H1 (cell line): ENCODE measurements at regions not wholly inside any gene's neighbourhood (a gene's known extent, or its start where the extent isn't known, plus 50 kb on each side); places are given as distances from the start of the nearest gene placed in this dataset.

ENCODE experiments used
- CTCF ChIA-PET: fragments of 300-600 bp; sonication (Branson Sonifier 250); formaldehyde crosslinking; loops from one replicate; lab custom pipeline; 2021; ENCODE audit not compliant: partially characterized antibody; lab: Charles Lee
- POLR2A ChIA-PET: fragments of 300-600 bp; sonication (Branson Sonifier 250); formaldehyde crosslinking; loops from one replicate; lab custom pipeline; 2021; ENCODE audit warnings: inconsistent platforms; ENCODE audit not compliant: partially characterized antibody; lab: Charles Lee
- DNase-seq, 2 experiments: peaks; one replicate each; pipeline versions ENCODE4 v3.0.0 to v3.0.0-alpha.2; 2010 to 2022; ENCODE audit warnings: low spot score in 2 of 2, low read depth in 1 of 2, mixed read lengths in 1 of 2
- FAIRE-seq: peaks from 2 replicates; lab custom pipeline; 2011; peaks lifted over from hg19 to GRCh38; lab: Jason Lieb, UNC
- H2AFZ ChIP-seq: 2 replicates; pipeline ENCODE4 v1.8.1; 2012; ENCODE audit warnings: low read length, inconsistent platforms
- H2AK5ac ChIP-seq: 2 replicates; pipeline ENCODE4 v1.6.1; 2013; ENCODE audit warnings: low read depth, low read length
- H2BK120ac ChIP-seq: replicated peaks from 2 replicates; pipeline ENCODE3; 2013; ENCODE audit warnings: low read depth, low read length, inconsistent platforms
- H2BK12ac ChIP-seq: 2 replicates; pipeline ENCODE4 v1.6.1; 2013; ENCODE audit warnings: low read depth, low read length
- H2BK15ac ChIP-seq: 2 replicates; pipeline ENCODE4 v1.6.1; 2013; ENCODE audit warnings: low read length
- H2BK20ac ChIP-seq: 2 replicates; pipeline ENCODE4 v1.6.1; 2013; ENCODE audit warnings: low read length
- H2BK5ac ChIP-seq: 2 replicates; pipeline ENCODE4 v1.6.1; 2013; ENCODE audit warnings: low read depth, low read length
- H3K14ac ChIP-seq: 2 replicates; pipeline ENCODE4 v1.6.1; 2013; ENCODE audit warnings: inconsistent platforms; ENCODE audit not compliant: insufficient read length
- H3K18ac ChIP-seq: 2 replicates; pipeline ENCODE4 v1.6.1; 2013; ENCODE audit warnings: low read length; ENCODE audit errors: extremely low read depth
- H3K23ac ChIP-seq: 2 replicates; pipeline ENCODE4 v1.6.1; 2013; ENCODE audit warnings: inconsistent platforms; ENCODE audit not compliant: insufficient read length
- H3K23me2 ChIP-seq: 2 replicates; pipeline ENCODE4 v1.6.1; 2013; ENCODE audit warnings: low read depth, low read length
- H3K27ac ChIP-seq: 2 replicates; pipeline ENCODE4 v1.6.1; 2011; ENCODE audit warnings: low read depth, low read length, inconsistent platforms
- H3K27me3 ChIP-seq, 4 experiments: replicated peaks in 1 of 4; 1 replicate in 1 of 4; 2 replicates in 3 of 4; pipeline versions ENCODE4 v1.6.1 to v1.8.1; 2011 to 2013; ENCODE audit warnings: low read length in 3 of 4, mild to moderate bottlenecking in 3 of 4, inconsistent platforms in 2 of 4, mixed read lengths in 2 of 4, moderate library complexity in 1 of 4; ENCODE audit not compliant: control insufficient read depth in 3 of 4, insufficient read depth in 3 of 4; ENCODE audit errors: extremely low read depth in 1 of 4
- H3K36me3 ChIP-seq, 4 experiments: 2 replicates each; pipeline versions ENCODE4 v1.6.1 to v1.8.1; 2011 to 2013; ENCODE audit warnings: mild to moderate bottlenecking in 4 of 4, low read length in 3 of 4, moderate library complexity in 2 of 4, control low read depth in 1 of 4, inconsistent platforms in 1 of 4; ENCODE audit not compliant: insufficient read depth in 4 of 4, control insufficient read depth in 2 of 4
- H3K4ac ChIP-seq: replicated peaks from 2 replicates; pipeline ENCODE3; 2013; ENCODE audit warnings: low read length, low read depth, mixed read lengths, inconsistent platforms; ENCODE audit not compliant: insufficient read length
- H3K4me1 ChIP-seq, 4 experiments: replicated peaks in 1 of 4; 1 replicate in 1 of 4; 2 replicates in 3 of 4; pipeline versions ENCODE4 v1.6.1 to v1.8.1; 2011 to 2013; ENCODE audit warnings: low read length in 3 of 4, inconsistent platforms in 2 of 4, mixed read lengths in 1 of 4; ENCODE audit not compliant: insufficient read depth in 4 of 4, control insufficient read depth in 3 of 4
- H3K4me2 ChIP-seq, 2 experiments: 2 replicates each; pipeline versions ENCODE4 v1.6.1 to v1.8.1; 2011 to 2013; ENCODE audit warnings: low read depth in 2 of 2, low read length in 2 of 2, control low read depth in 1 of 2, inconsistent platforms in 1 of 2, mild to moderate bottlenecking in 1 of 2; ENCODE audit not compliant: insufficient read depth in 1 of 2
- H3K4me3 ChIP-seq, 4 experiments: fragments of 200-600, 300-600 bp in 1 of 4; sonication (generic), shearing (Covaris generic), sonication (Bioruptor Twin) in 1 of 4; 2 replicates each; pipeline versions ENCODE4 v1.5.1 to v1.8.1; 2011 to 2016; ENCODE audit warnings: low read length in 4 of 4, low read depth in 3 of 4, control low read depth in 2 of 4, inconsistent platforms in 2 of 4, mild to moderate bottlenecking in 2 of 4, mixed read lengths in 1 of 4, moderate library complexity in 1 of 4; ENCODE audit not compliant: insufficient read depth in 2 of 4; ENCODE audit errors: extremely low read depth in 1 of 4
- H3K56ac ChIP-seq: replicated peaks from 2 replicates; pipeline ENCODE3; 2013; ENCODE audit warnings: low read depth, mild to moderate bottlenecking, mixed read lengths, low read length, inconsistent platforms; ENCODE audit not compliant: insufficient read length
- H3K79me1 ChIP-seq: 2 replicates; pipeline ENCODE4 v1.6.1; 2013; ENCODE audit warnings: low read depth, low read length, control low read depth
- H3K79me2 ChIP-seq, 2 experiments: 2 replicates each; pipeline versions ENCODE4 v1.6.1 to v1.8.1; 2012 to 2013; ENCODE audit warnings: low read length in 2 of 2, mild to moderate bottlenecking in 2 of 2, inconsistent platforms in 1 of 2; ENCODE audit not compliant: insufficient read depth in 2 of 2, control insufficient read depth in 1 of 2
- H3K9ac ChIP-seq, 4 experiments: replicated peaks in 1 of 4; 1 replicate in 1 of 4; 2 replicates in 3 of 4; pipeline versions ENCODE4 v1.6.1 to v1.8.1; 2011 to 2013; ENCODE audit warnings: low read depth in 3 of 4, low read length in 3 of 4, control low read depth in 2 of 4, mild to moderate bottlenecking in 2 of 4, moderate library complexity in 2 of 4, inconsistent platforms in 1 of 4; ENCODE audit errors: extremely low read depth in 1 of 4
- H3K9me3 ChIP-seq, 2 experiments: 2 replicates each; pipeline versions ENCODE4 v1.6.1 to v1.8.1; 2012 to 2013; ENCODE audit warnings: mild to moderate bottlenecking in 2 of 2, moderate library complexity in 2 of 2, control low read depth in 1 of 2, inconsistent platforms in 1 of 2, low read depth in 1 of 2, low read length in 1 of 2, mixed read lengths in 1 of 2; ENCODE audit not compliant: insufficient read depth in 2 of 2
- H4K20me1 ChIP-seq, 2 experiments: replicated peaks in 1 of 2; 2 replicates each; pipeline versions ENCODE3 to v1.8.1; 2011 to 2013; ENCODE audit warnings: inconsistent platforms in 2 of 2, low read length in 2 of 2, mild to moderate bottlenecking in 1 of 2; ENCODE audit not compliant: insufficient read depth in 2 of 2, control insufficient read depth in 1 of 2
- H4K5ac ChIP-seq: 2 replicates; pipeline ENCODE4 v1.6.1; 2013; ENCODE audit warnings: low read length, low read depth, mixed read lengths, inconsistent platforms; ENCODE audit not compliant: insufficient read length
- H4K8ac ChIP-seq: 2 replicates; pipeline ENCODE4 v1.8.0; 2013; ENCODE audit warnings: mild to moderate bottlenecking, moderate library complexity, low read length, inconsistent platforms; ENCODE audit not compliant: insufficient read depth; ENCODE audit errors: extremely low read depth
- H4K91ac ChIP-seq: replicated peaks from 2 replicates; pipeline ENCODE3; 2013; ENCODE audit warnings: low read length, mixed read lengths, inconsistent platforms; ENCODE audit not compliant: insufficient read length
- BRCA1 ChIP-seq: IDR thresholded peaks from 2 replicates; pipeline ENCODE4 v1.6.1; 2012; ENCODE audit warnings: low read depth, low read length, improper control_type of control experiment
- CBX5 ChIP-seq: fragments of 300-800, 300-1000 bp; sonication (generic); IDR thresholded peaks from 2 replicates; pipeline ENCODE4 v1.7.1; 2016; ENCODE audit warnings: antibody characterized with exemption, low read length, low read depth
- CEBPB ChIP-seq: IDR thresholded peaks from 2 replicates; pipeline ENCODE4 v1.6.1; 2012; ENCODE audit warnings: low read depth, low read length
- CREB1 ChIP-seq: IDR thresholded peaks from 2 replicates; pipeline ENCODE4 v1.6.1; 2012; ENCODE audit warnings: inconsistent platforms
- GTF2F1 ChIP-seq: IDR thresholded peaks from 2 replicates; pipeline ENCODE4 v1.6.1; 2012; ENCODE audit warnings: low read depth, low read length, improper control_type of control experiment, borderline replicate concordance
- HDAC2 ChIP-seq, 2 experiments: fragments of 300-600 bp in 1 of 2; sonication (generic) in 1 of 2; IDR thresholded peaks; 2 replicates each; pipeline ENCODE4 v1.6.1; 2011 to 2012; ENCODE audit warnings: low read depth in 2 of 2, low read length in 2 of 2, mild to moderate bottlenecking in 2 of 2, moderate library complexity in 2 of 2, borderline replicate concordance in 1 of 2, inconsistent platforms in 1 of 2
- HDAC6 ChIP-seq: IDR thresholded peaks from one replicate; pipeline ENCODE4 v1.7.1; 2012; ENCODE audit warnings: low read depth, mild to moderate bottlenecking, inconsistent platforms, low read length, moderate library complexity
- JUND ChIP-seq: IDR thresholded peaks from 2 replicates; pipeline ENCODE4 v1.6.1; 2011; ENCODE audit warnings: mild to moderate bottlenecking, improper control_type of control experiment, low read length
- KDM1A ChIP-seq: fragments of 200-600, 300-600 bp; sonication (generic); IDR thresholded peaks from 2 replicates; pipeline ENCODE4 v1.7.1; 2016; ENCODE audit warnings: mild to moderate bottlenecking, low read length, borderline replicate concordance
- KDM4A ChIP-seq: IDR thresholded peaks from one replicate; pipeline ENCODE4 v1.7.1; 2012; ENCODE audit warnings: low read depth, mild to moderate bottlenecking, moderate library complexity, low read length, inconsistent platforms; ENCODE audit not compliant: severe bottlenecking
- KDM5A ChIP-seq: fragments of 200-600 bp; IDR thresholded peaks from 2 replicates; pipeline ENCODE4 v1.7.1; 2012; ENCODE audit warnings: mild to moderate bottlenecking, low read length, inconsistent platforms, mixed read lengths
- PHF8 ChIP-seq: fragments of 200-600 bp; sonication (generic); conservative IDR thresholded peaks from 2 replicates; pipeline ENCODE4 v1.7.1; 2012; ENCODE audit warnings: low read depth, mild to moderate bottlenecking, inconsistent platforms, low read length, moderate library complexity
- SIN3A ChIP-seq, 2 experiments: IDR thresholded peaks in 1 of 2; conservative IDR thresholded peaks in 1 of 2; 2 replicates each; pipeline ENCODE4 v1.6.1; 2011 to 2012; ENCODE audit warnings: low read length in 2 of 2, improper control_type of control experiment in 1 of 2, low read depth in 1 of 2, mild to moderate bottlenecking in 1 of 2
- SP1 ChIP-seq: IDR thresholded peaks from 2 replicates; pipeline ENCODE4 v1.6.1; 2011; ENCODE audit warnings: low read depth, low read length
- TBP ChIP-seq: IDR thresholded peaks from 2 replicates; pipeline ENCODE4 v1.6.1; 2011; ENCODE audit warnings: low read depth, low read length, improper control_type of control experiment
- TEAD4 ChIP-seq: IDR thresholded peaks from 2 replicates; pipeline ENCODE4 v1.6.1; 2012; ENCODE audit warnings: low read depth, low read length, inconsistent platforms, mixed read lengths
- WGBS, 2 experiments: shearing (Covaris generic) in 1 of 2; methylation state at CpG; one replicate each; pipeline versions ENCODE4 v1.1.6 to v1.1.7; 2013 to 2015; ENCODE audit warnings: low lambda C conversion rate in 2 of 2, mixed read lengths in 2 of 2, inconsistent platforms in 1 of 2, low coverage in 1 of 2, missing lambda C conversion rate in 1 of 2; ENCODE audit not compliant: insufficient replicate concordance in 2 of 2, insufficient coverage in 1 of 2, insufficient read length in 1 of 2; ENCODE audit errors: extremely low coverage in 1 of 2, missing lambda C conversion rate in 1 of 2; 5-methylcytosine and 5-hydroxymethylcytosine counted together

GRCh38 chr5:111854186-111854585, 97.2 kb upstream of the NREP start:
- CTCF ChIA-PET, result interaction anchor here (0.5 to 2.5 kb wide), 6 partner anchors 9 to 362 kb away, joined by 3 to 7 read pairs (median 4); no protein-coding TSS in a partner anchor
- H2BK15ac ChIP-seq, result no peak overlapping the region
- no peak overlapping the region for H2BK120ac ChIP-seq
- H3K9ac ChIP-seq, result no peak overlapping the region
- POLR2A ChIA-PET, result interaction anchor here (1.1 to 1.6 kb wide), 2 partner anchors 11 to 17 kb away, joined by 3 to 4 read pairs; no protein-coding TSS in a partner anchor
- H3K23me2 ChIP-seq, result no peaks in the 10 kb centered on the region
- FAIRE-seq (no peak), DNase-seq (no peak)
- no peaks in the 10 kb centered on the region for H4K20me1 ChIP-seq
- H3K23ac ChIP-seq, result no peak overlapping the region
- H2AFZ ChIP-seq, result no peak overlapping the region
- H3K27ac ChIP-seq, result no peak overlapping the region
- H3K9me3 ChIP-seq, result no peaks in the 10 kb centered on the region
- no peak overlapping the region for H3K4ac ChIP-seq
- no peak overlapping the region for H4K8ac ChIP-seq
- no peak overlapping the region for H2AK5ac ChIP-seq
- H3K27me3 ChIP-seq, result no peaks in the 10 kb centered on the region
- H2BK20ac ChIP-seq, result no peak overlapping the region
- no peak overlapping the region for H3K14ac ChIP-seq
- no peak overlapping the region for H3K56ac ChIP-seq
- no peak overlapping the region for H2BK5ac ChIP-seq
- no peak overlapping the region for H4K91ac ChIP-seq
- H3K79me1 ChIP-seq, result no peaks in the 10 kb centered on the region
- no peak overlapping the region for H2BK12ac ChIP-seq
- no peaks in the 10 kb centered on the region for H3K79me2 ChIP-seq
- no peak overlapping the region for H3K4me2 ChIP-seq
- no peak overlapping the region for H3K4me3 ChIP-seq
- no peak overlapping the region for H4K5ac ChIP-seq
- peaks cover 0 to 2% (median 0%) of the 10 kb centered on the region in 4 experiments; a peak in 1 of 7 replicates for H3K4me1 ChIP-seq
- 95% methylated on average over 2 of the region's 2 CpGs; no CpG with 5 or more reads in 1 of the 2 experiments for WGBS, 2 experiments
- no peak overlapping the region for H3K18ac ChIP-seq
- no peaks in the 10 kb centered on the region for H3K36me3 ChIP-seq
- TF ChIP-seq KDM4A (no peak), GTF2F1 (no peak), KDM5A (no peak), SIN3A (conservative IDR thresholded peaks at IDR 0.05 in 1 of 2, IDR thresholded peaks at IDR 0.05 in 1 of 2; ENCODE audit: low read depth in 1 of 2, low read length in 2 of 2) (no peak), CREB1 (no peak), PHF8 (no peak), JUND (no peak), TBP (no peak), KDM1A (no peak), TEAD4 (no peak), CBX5 (no peak), CEBPB (no peak), HDAC2 (IDR thresholded peaks at IDR 0.05; ENCODE audit: borderline replicate concordance in 1 of 2, low read depth in 2 of 2, low read length in 2 of 2) (no peak), HDAC6 (no peak), BRCA1 (no peak), SP1 (no peak)
